ENCODE measurements at regions not wholly inside any gene's neighbourhood (a gene's known extent, or its start where the extent isn't known, plus 50 kb on each side); places are given as distances from the start of the nearest gene placed in this dataset.

GRCh38 chr10:47223236-47223635 lies 76.8 kb upstream of the GDF10 start:
- Mint-ChIP-seq H3K4me3 (no peak overlapping the region), H3K36me3 (ENCODE audit: low read depth) (no peaks in the 10 kb centered on the region), H3K27me3 (no peaks in the 10 kb centered on the region), H3K9me3 (no peaks in the 10 kb centered on the region), H3K4me1 (ENCODE audit: low read depth) (peaks cover 3% of the 10 kb centered on the region), H3K27ac (no peak overlapping the region)
- intact Hi-C loops (cut with micrococcal nuclease) = no loop called here
- ChIA-PET CTCF (interaction anchor here (1.0 to 1.4 kb wide), 4 partner anchors 10 to 174 kb away, joined by 3 to 7 read pairs (median 3); no protein-coding TSS in a partner anchor), POLR2A (no interaction called here)
- ATAC-seq (no peak), DNase-seq (no peak)
- no peak for TF ChIP-seq CTCF (IDR thresholded peaks at IDR 0.05)

GRCh38 chr10:47224546-47225218 lies 75.3 kb upstream of the GDF10 start:
- H3K27me3 Mint-ChIP-seq = no peaks in the 10 kb centered on the region
- H3K4me1 Mint-ChIP-seq (ENCODE audit: low read depth) = peaks cover 3% of the 10 kb centered on the region
- no peak for DNase-seq
- CTCF ChIA-PET = interaction anchor here (0.6 to 1.9 kb wide), 3 partner anchors 87 to 176 kb away, joined by 3 to 6 read pairs (median 3); no protein-coding TSS in a partner anchor
- no peak for ATAC-seq
- H3K9me3 Mint-ChIP-seq = peaks cover 3% of the 10 kb centered on the region
- TF ChIP-seq CTCF (IDR thresholded peaks at IDR 0.05) = no peak
- intact Hi-C loops (cut with micrococcal nuclease) = no loop called here
- H3K36me3 Mint-ChIP-seq (ENCODE audit: low read depth) = no peaks in the 10 kb centered on the region
- POLR2A ChIA-PET = no interaction called here
- no peak overlapping the region for H3K4me3 Mint-ChIP-seq
- H3K27ac Mint-ChIP-seq = no peak overlapping the region

- CTCF ChIA-PET = interaction anchor here (0.6 to 1.9 kb wide), 3 partner anchors 99 to 201 kb away, joined by 3 to 6 read pairs (median 4); no protein-coding TSS in a partner anchor
Measured at GRCh38 chr10:47225219-47225927, 74.6 kb upstream of the GDF10 start.

GRCh38 chr10:47225928-47226645 lies 73.9 kb upstream of the GDF10 start:
- TF ChIP-seq CTCF (IDR thresholded peaks at IDR 0.05) = no peak
- DNase-seq (no peak), ATAC-seq (no peak)
- intact Hi-C loops (cut with micrococcal nuclease) = no loop called here
- no peak overlapping the region for H3K27ac Mint-ChIP-seq
- peaks cover 12% of the 10 kb centered on the region for H3K4me1 Mint-ChIP-seq (ENCODE audit: low read depth)
- no peak overlapping the region for H3K4me3 Mint-ChIP-seq
- ChIA-PET POLR2A (no interaction called here), CTCF (interaction anchor here (1.1 to 1.9 kb wide), 4 partner anchors 9 to 201 kb away, joined by 3 to 6 read pairs (median 4); no protein-coding TSS in a partner anchor)
- no peaks in the 10 kb centered on the region for H3K36me3 Mint-ChIP-seq (ENCODE audit: low read depth)
- H3K9me3 Mint-ChIP-seq = peaks cover 3% of the 10 kb centered on the region
- no peaks in the 10 kb centered on the region for H3K27me3 Mint-ChIP-seq

More at GRCh38 chr10:47225219-47225927, 74.6 kb upstream of the GDF10 start:
- no peak for TF ChIP-seq CTCF (IDR thresholded peaks at IDR 0.05)
- no peaks in the 10 kb centered on the region for H3K27me3 Mint-ChIP-seq
- H3K9me3 Mint-ChIP-seq = peaks cover 3% of the 10 kb centered on the region
- no peaks in the 10 kb centered on the region for H3K36me3 Mint-ChIP-seq (ENCODE audit: low read depth)
- no peak overlapping the region for H3K27ac Mint-ChIP-seq
- POLR2A ChIA-PET = no interaction called here
- intact Hi-C loops (cut with micrococcal nuclease) = no loop called here
- DNase-seq = peak; percentile 16
- no peak for ATAC-seq
- H3K4me1 Mint-ChIP-seq (ENCODE audit: low read depth) = peaks cover 6% of the 10 kb centered on the region
- H3K4me3 Mint-ChIP-seq = no peak overlapping the region

Data from activated CD8-positive, alpha-beta T cell treated with anti-CD3 and anti-CD28 coated beads for 36 hours (primary cell).